D721Med (cell line): ENCODE measurements at regions not wholly inside any gene's neighbourhood (a gene's known extent, or its start where the extent isn't known, plus 50 kb on each side); places are given as distances from the start of the nearest gene placed in this dataset.

Source experiments
- DNase-seq: peaks from one replicate; pipeline ENCODE4 v3.0.0; 2011; ENCODE audit warnings: low spot score; ENCODE audit not compliant: insufficient read length
- FAIRE-seq: peaks from 2 replicates; lab custom pipeline; 2011; peaks lifted over from hg19 to GRCh38; lab: Jason Lieb, UNC
- CTCF ChIP-seq: IDR thresholded peaks from 2 replicates; pipeline ENCODE4 v1.5.1; 2012; ENCODE audit warnings: mild to moderate bottlenecking, control low read depth; ENCODE audit not compliant: insufficient read depth; ENCODE audit errors: missing control alignments

- FAIRE-seq, result no peak
- no peak for DNase-seq
- TF ChIP-seq CTCF, result no peak
Measured at GRCh38 chr7:125984795-125985194, 1055.2 kb upstream of the POT1 start.

GRCh38 chr7:125971656-125972055 lies 1042.0 kb upstream of the POT1 start:
- no peak for FAIRE-seq
- DNase-seq, result no peak
- no peak for TF ChIP-seq CTCF

- no peak for FAIRE-seq
- no peak for TF ChIP-seq CTCF
Measured at GRCh38 chr7:125966278-125967048, 1036.8 kb upstream of the POT1 start.

GRCh38 chr7:125934955-125935354 lies 1005.3 kb upstream of the POT1 start:
- TF ChIP-seq CTCF, result no peak
- FAIRE-seq (no peak), DNase-seq (no peak)

More at GRCh38 chr7:125966278-125967048, 1036.8 kb upstream of the POT1 start:
- no peak for DNase-seq

- FAIRE-seq, result no peak
Measured at GRCh38 chr7:125934539-125934938, 1004.9 kb upstream of the POT1 start.

GRCh38 chr7:125930848-125931247 lies 1001.2 kb upstream of the POT1 start:
- DNase-seq (no peak), FAIRE-seq (no peak)
- TF ChIP-seq CTCF, result no peak

More at GRCh38 chr7:125934539-125934938, 1004.9 kb upstream of the POT1 start:
- DNase-seq, result no peak
- TF ChIP-seq CTCF, result no peak

GRCh38 chr7:125927556-125927955 lies 997.9 kb upstream of the POT1 start:
- FAIRE-seq (no peak), DNase-seq (no peak)
- TF ChIP-seq CTCF, result no peak
